Smooth muscle cell (in vitro differentiated cells): ENCODE measurements at regions not wholly inside any gene's neighbourhood (a gene's known extent, or its start where the extent isn't known, plus 50 kb on each side); places are given as distances from the start of the nearest gene placed in this dataset.

Experiments used
- DNase-seq: peaks from one replicate; lab custom pipeline; 2025; ENCODE audit not compliant: unreplicated experiment; lab: John Stamatoyannopoulos, UW
- H2AFZ ChIP-seq: fragments of 200-600 bp; sonication (generic); 2 replicates; pipeline ENCODE4 v1.6.0; 2016; ENCODE audit warnings: antibody characterized with exemption, low read depth, mild to moderate bottlenecking
- H3F3A ChIP-seq: fragments of 200-600 bp; sonication (generic); 2 replicates; pipeline ENCODE4 v1.6.0; 2017; ENCODE audit warnings: antibody characterized with exemption, low read depth
- H3K27ac ChIP-seq: fragments of 200-600 bp; sonication (generic); 2 replicates; pipeline ENCODE4 v1.5.1; 2016; ENCODE audit warnings: low read depth, mild to moderate bottlenecking
- H3K27me3 ChIP-seq: fragments of 200-600 bp; sonication (generic); 2 replicates; pipeline ENCODE4 v1.6.1; 2016; ENCODE audit warnings: low read depth, mild to moderate bottlenecking
- H3K36me3 ChIP-seq: fragments of 200-600 bp; sonication (generic); 2 replicates; pipeline ENCODE4 v1.5.1; 2016; ENCODE audit warnings: low read depth
- H3K4me1 ChIP-seq: fragments of 200-600 bp; sonication (generic); 2 replicates; pipeline ENCODE4 v1.5.1; 2016; ENCODE audit warnings: low read depth
- H3K4me2 ChIP-seq: fragments of 200-600 bp; sonication (generic); 2 replicates; pipeline ENCODE4 v1.6.0; 2016; ENCODE audit warnings: mild to moderate bottlenecking
- H3K4me3 ChIP-seq: fragments of 200-600 bp; sonication (generic); 2 replicates; pipeline ENCODE4 v1.5.1; 2016; ENCODE audit warnings: mild to moderate bottlenecking
- H3K79me2 ChIP-seq: fragments of 200-600 bp; sonication (generic); 2 replicates; pipeline ENCODE4 v1.6.0; 2016; ENCODE audit warnings: low read depth, mild to moderate bottlenecking
- H3K9ac ChIP-seq: fragments of 200-600 bp; sonication (generic); 2 replicates; pipeline ENCODE4 v1.6.0; 2016; ENCODE audit warnings: low read depth
- H3K9me3 ChIP-seq: fragments of 200-600 bp; sonication (generic); replicated peaks from 2 replicates; pipeline ENCODE4 v1.5.1; 2016; ENCODE audit warnings: low read depth
- H4K20me1 ChIP-seq: fragments of 200-600 bp; sonication (generic); 2 replicates; pipeline ENCODE4 v1.6.0; 2016; ENCODE audit warnings: low read depth
- CTCF ChIP-seq: fragments of 200-600 bp; sonication (generic); IDR thresholded peaks from 2 replicates; pipeline ENCODE4 v1.5.1; 2017; ENCODE audit warnings: borderline replicate concordance, mild to moderate bottlenecking, antibody characterized with exemption; ENCODE audit not compliant: insufficient read depth, poor library complexity, severe bottlenecking
- WGBS: methylation state at CpG from one replicate; pipeline ENCODE4 v1.1.7; 2016; ENCODE audit warnings: low lambda C conversion rate; 5-methylcytosine and 5-hydroxymethylcytosine counted together

GRCh38 chr12:127238107-127238506, 1028.9 kb upstream of the TMEM132C start:
- no peak for TF ChIP-seq CTCF
- no peaks in the 10 kb centered on the region for H3K36me3 ChIP-seq
- no peaks in the 10 kb centered on the region for H3F3A ChIP-seq
- H3K9ac ChIP-seq = no peak overlapping the region
- no peaks in the 10 kb centered on the region for H3K27me3 ChIP-seq
- H3K79me2 ChIP-seq = no peaks in the 10 kb centered on the region
- H3K9me3 ChIP-seq = no peaks in the 10 kb centered on the region
- no peak for DNase-seq
- H3K4me1 ChIP-seq = no peaks in the 10 kb centered on the region
- H3K4me3 ChIP-seq = no peak overlapping the region
- H3K4me2 ChIP-seq = no peak overlapping the region
- 93% methylated on average over 4 of the region's 4 CpGs for WGBS
- H2AFZ ChIP-seq = no peak overlapping the region
- no peak overlapping the region for H3K27ac ChIP-seq
- H4K20me1 ChIP-seq = no peaks in the 10 kb centered on the region

DNA sequence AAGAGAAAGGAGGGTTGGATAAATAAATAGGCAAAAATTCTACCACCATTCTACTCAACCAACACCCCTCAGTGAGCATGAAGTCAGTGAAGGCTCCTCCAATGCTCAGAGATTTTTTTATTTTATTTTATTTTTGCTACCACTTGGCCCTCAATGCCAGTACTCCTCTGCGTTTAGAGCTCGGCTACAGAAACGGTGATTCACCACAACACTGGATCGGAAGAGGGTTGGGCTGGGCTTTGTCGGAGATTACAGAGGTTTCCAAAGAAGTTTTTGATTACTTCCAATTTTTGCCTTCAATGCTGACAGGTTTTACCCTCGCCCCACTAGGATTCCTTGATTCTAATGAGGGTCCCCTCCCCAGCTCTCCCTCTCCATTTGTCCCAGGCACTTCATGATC, 1027.2 kb upstream of the TMEM132C start:
- Histone ChIP-seq H3F3A (no peaks in the 10 kb centered on the region), H3K4me2 (no peak overlapping the region), H2AFZ (no peak overlapping the region), H3K4me3 (no peak overlapping the region), H3K27ac (no peak overlapping the region), H3K9ac (no peak overlapping the region), H3K79me2 (no peaks in the 10 kb centered on the region), H4K20me1 (no peaks in the 10 kb centered on the region), H3K9me3 (no peaks in the 10 kb centered on the region), H3K36me3 (no peaks in the 10 kb centered on the region), H3K27me3 (no peaks in the 10 kb centered on the region), H3K4me1 (no peaks in the 10 kb centered on the region)
- TF ChIP-seq CTCF = no peak
- WGBS = 88% methylated on average over 6 of the region's 6 CpGs
- no peak for DNase-seq

GRCh38 chr12:127240249-127240929, 1026.6 kb upstream of the TMEM132C start:
- no peaks in the 10 kb centered on the region for H3K79me2 ChIP-seq
- no peaks in the 10 kb centered on the region for H3K27me3 ChIP-seq
- H2AFZ ChIP-seq = no peak overlapping the region
- H3K4me2 ChIP-seq = no peak overlapping the region
- H3K9me3 ChIP-seq = no peaks in the 10 kb centered on the region
- H3K36me3 ChIP-seq = no peaks in the 10 kb centered on the region
- TF ChIP-seq CTCF = no peak
- DNase-seq = no peak
- no peaks in the 10 kb centered on the region for H4K20me1 ChIP-seq
- no peaks in the 10 kb centered on the region for H3F3A ChIP-seq
- no peaks in the 10 kb centered on the region for H3K4me1 ChIP-seq
- no peak overlapping the region for H3K9ac ChIP-seq
- H3K4me3 ChIP-seq = no peak overlapping the region
- H3K27ac ChIP-seq = no peak overlapping the region
- WGBS = 85% methylated on average over 6 of the region's 6 CpGs

- no peak overlapping the region for H3K27ac ChIP-seq
- no peaks in the 10 kb centered on the region for H4K20me1 ChIP-seq
- H3K9me3 ChIP-seq = no peaks in the 10 kb centered on the region
- H3F3A ChIP-seq = no peaks in the 10 kb centered on the region
- H3K4me3 ChIP-seq = no peak overlapping the region
- no peak for TF ChIP-seq CTCF
- no peaks in the 10 kb centered on the region for H3K4me1 ChIP-seq
- WGBS = 71% methylated on average over 8 of the region's 8 CpGs
- no peak overlapping the region for H3K9ac ChIP-seq
- H3K79me2 ChIP-seq = no peaks in the 10 kb centered on the region
- H3K36me3 ChIP-seq = no peaks in the 10 kb centered on the region
- H3K4me2 ChIP-seq = no peak overlapping the region
- no peak overlapping the region for H2AFZ ChIP-seq
- no peak for DNase-seq
- no peaks in the 10 kb centered on the region for H3K27me3 ChIP-seq
These were observed 1025.7 kb upstream of the TMEM132C start for GRCh38 chr12:127241072-127241817.
